HEK293 (cell line): ENCODE measurements at regions not wholly inside any gene's neighbourhood (a gene's known extent, or its start where the extent isn't known, plus 50 kb on each side); places are given as distances from the start of the nearest gene placed in this dataset.

ENCODE experiments used
- KLF1 ChIP-seq: fragments of 450-650 bp; formaldehyde crosslinking; IDR thresholded peaks from 2 replicates; pipeline ENCODE4 v1.5.1; 2016; ENCODE audit warnings: missing biosample characterization, missing genetic modification characterization
- MEIS1 ChIP-seq: sonication (generic); formaldehyde crosslinking; IDR thresholded peaks from 2 replicates; pipeline ENCODE4 v1.8.1; 2022; ENCODE audit warnings: missing genetic modification reagents, mild to moderate bottlenecking, borderline replicate concordance
- PRDM2 ChIP-seq: fragments of 450-650 bp; formaldehyde crosslinking; IDR thresholded peaks from 2 replicates; pipeline ENCODE4 v1.5.1; 2016; ENCODE audit warnings: missing biosample characterization, missing genetic modification characterization, borderline replicate concordance
- SCRT2 ChIP-seq: fragments of 450-650 bp; formaldehyde crosslinking; IDR thresholded peaks from 2 replicates; pipeline ENCODE4 v1.5.1; 2016; ENCODE audit warnings: missing biosample characterization, missing genetic modification characterization
- YY1 ChIP-seq: fragments of 450-650 bp; formaldehyde crosslinking; IDR thresholded peaks from 2 replicates; pipeline ENCODE4 v1.5.1; 2018; ENCODE audit warnings: missing biosample characterization, missing genetic modification characterization
- ZBTB8A ChIP-seq: fragments of 450-650 bp; formaldehyde crosslinking; IDR thresholded peaks from 2 replicates; pipeline ENCODE4 v1.5.1; 2016; ENCODE audit warnings: missing biosample characterization, missing genetic modification characterization
- ZFP3 ChIP-seq: fragments of 450-650 bp; formaldehyde crosslinking; IDR thresholded peaks from 2 replicates; pipeline ENCODE4 v1.5.1; 2016; ENCODE audit warnings: low read depth, missing biosample characterization, missing genetic modification characterization
- ZFP69B ChIP-seq: fragments of 450-650 bp; formaldehyde crosslinking; IDR thresholded peaks from 2 replicates; pipeline ENCODE4 v1.5.1; 2016; ENCODE audit warnings: missing biosample characterization, missing genetic modification characterization
- ZNF121 ChIP-seq: fragments of 450-650 bp; formaldehyde crosslinking; IDR thresholded peaks from 2 replicates; pipeline ENCODE4 v1.5.1; 2016; ENCODE audit warnings: missing biosample characterization, missing genetic modification characterization
- ZNF138 ChIP-seq: fragments of 450-650 bp; formaldehyde crosslinking; IDR thresholded peaks from 2 replicates; pipeline ENCODE4 v1.5.1; 2016; ENCODE audit warnings: missing biosample characterization, missing genetic modification characterization, borderline replicate concordance
- ZNF184 ChIP-seq: fragments of 450-650 bp; IDR thresholded peaks from 2 replicates; pipeline ENCODE4 v1.5.1; 2018; ENCODE audit warnings: missing biosample characterization, mild to moderate bottlenecking, missing genetic modification characterization
- ZNF19 ChIP-seq: fragments of 450-650 bp; formaldehyde crosslinking; IDR thresholded peaks from 2 replicates; pipeline ENCODE4; 2016; ENCODE audit warnings: missing biosample characterization, missing genetic modification characterization, low read depth
- ZNF214 ChIP-seq: fragments of 450-650 bp; formaldehyde crosslinking; IDR thresholded peaks from 2 replicates; pipeline ENCODE4 v1.5.1; 2017; ENCODE audit warnings: missing biosample characterization, mild to moderate bottlenecking, missing genetic modification characterization, borderline replicate concordance
- ZNF324 ChIP-seq: fragments of 450-650 bp; formaldehyde crosslinking; IDR thresholded peaks from 2 replicates; pipeline ENCODE4 v1.5.1; 2016; ENCODE audit warnings: missing biosample characterization, missing genetic modification characterization
- ZNF391 ChIP-seq: fragments of 450-650 bp; formaldehyde crosslinking; IDR thresholded peaks from 2 replicates; pipeline ENCODE4 v1.5.1; 2016; ENCODE audit warnings: low read depth, missing biosample characterization, missing genetic modification characterization, borderline replicate concordance
- ZNF394 ChIP-seq: fragments of 450-650 bp; formaldehyde crosslinking; IDR thresholded peaks from 2 replicates; pipeline ENCODE4 v1.5.1; 2016; ENCODE audit warnings: missing biosample characterization, missing genetic modification characterization, mild to moderate bottlenecking, moderate library complexity, borderline replicate concordance
- ZNF549 ChIP-seq: fragments of 450-650 bp; IDR thresholded peaks from 2 replicates; pipeline ENCODE4 v1.5.1; 2018; ENCODE audit warnings: missing biosample characterization, missing genetic modification characterization, mild to moderate bottlenecking, inconsistent platforms, moderate library complexity
- ZNF561 ChIP-seq: fragments of 450-650 bp; IDR thresholded peaks from 2 replicates; pipeline ENCODE4 v1.5.1; 2018; ENCODE audit warnings: missing biosample characterization, missing genetic modification characterization, borderline replicate concordance
- ZNF585B ChIP-seq: fragments of 450-650 bp; formaldehyde crosslinking; IDR thresholded peaks from 2 replicates; pipeline ENCODE4 v1.5.1; 2016; ENCODE audit warnings: missing biosample characterization, missing genetic modification characterization
- ZNF596 ChIP-seq: fragments of 450-650 bp; IDR thresholded peaks from 2 replicates; pipeline ENCODE4 v1.5.0; 2018; ENCODE audit warnings: missing biosample characterization, mild to moderate bottlenecking, missing genetic modification characterization, moderate library complexity
- ZNF600 ChIP-seq: fragments of 450-650 bp; formaldehyde crosslinking; IDR thresholded peaks from 2 replicates; pipeline ENCODE4 v1.5.1; 2016; ENCODE audit warnings: missing biosample characterization, missing genetic modification characterization
- ZNF610 ChIP-seq: fragments of 450-650 bp; formaldehyde crosslinking; IDR thresholded peaks from 2 replicates; pipeline ENCODE4 v1.5.1; 2016; ENCODE audit warnings: missing biosample characterization, missing genetic modification characterization, borderline replicate concordance
- ZNF670 ChIP-seq: fragments of 450-650 bp; formaldehyde crosslinking; IDR thresholded peaks from 2 replicates; pipeline ENCODE4 v1.5.1; 2016; ENCODE audit warnings: missing biosample characterization, missing genetic modification characterization, low read depth
- ZNF692 ChIP-seq: fragments of 450-650 bp; formaldehyde crosslinking; IDR thresholded peaks from 2 replicates; pipeline ENCODE4 v1.5.1; 2016; ENCODE audit warnings: missing biosample characterization, missing genetic modification characterization
- ZNF747 ChIP-seq: fragments of 450-650 bp; formaldehyde crosslinking; IDR thresholded peaks from 2 replicates; pipeline ENCODE4 v1.5.1; 2016; ENCODE audit warnings: missing biosample characterization, missing genetic modification characterization
- ZSCAN16 ChIP-seq: fragments of 450-650 bp; formaldehyde crosslinking; IDR thresholded peaks from 2 replicates; pipeline ENCODE4 v1.5.1; 2016; ENCODE audit warnings: missing biosample characterization, missing genetic modification characterization
- TF ChIP-seq, protein P1 (sequence below): fragments of 450-650 bp; formaldehyde crosslinking; IDR thresholded peaks from 2 replicates; pipeline ENCODE4 v1.5.1; 2016; ENCODE audit warnings: missing biosample characterization, missing genetic modification characterization
- TF ChIP-seq, protein P2 (sequence below): fragments of 450-650 bp; formaldehyde crosslinking; IDR thresholded peaks from 2 replicates; pipeline ENCODE4 v1.5.1; 2017; ENCODE audit warnings: missing biosample characterization, missing genetic modification characterization
- TF ChIP-seq, protein P3 (sequence below): fragments of 450-650 bp; formaldehyde crosslinking; IDR thresholded peaks from 2 replicates; pipeline ENCODE4 v1.5.1; 2016; ENCODE audit warnings: missing biosample characterization, missing genetic modification characterization, borderline replicate concordance

GRCh38 chr1:234544087-234544579 is 65.2 kb upstream of the TARBP1 start (continued):
- TF ChIP-seq ZNF596 (tag by site-specific recombination): no peak
- peak; percentile 75; the same call in 1 of the 2 replicates for TF ChIP-seq ZNF184 (tag by site-specific recombination)
- peak; percentile 16; the same call in 1 of the 2 replicates for TF ChIP-seq ZBTB8A (tag by site-specific recombination)
- no peak for TF ChIP-seq ZFP3 (tag by site-specific recombination)
- no peak for TF ChIP-seq SCRT2 (tag by site-specific recombination)
- TF ChIP-seq, protein P1, sequence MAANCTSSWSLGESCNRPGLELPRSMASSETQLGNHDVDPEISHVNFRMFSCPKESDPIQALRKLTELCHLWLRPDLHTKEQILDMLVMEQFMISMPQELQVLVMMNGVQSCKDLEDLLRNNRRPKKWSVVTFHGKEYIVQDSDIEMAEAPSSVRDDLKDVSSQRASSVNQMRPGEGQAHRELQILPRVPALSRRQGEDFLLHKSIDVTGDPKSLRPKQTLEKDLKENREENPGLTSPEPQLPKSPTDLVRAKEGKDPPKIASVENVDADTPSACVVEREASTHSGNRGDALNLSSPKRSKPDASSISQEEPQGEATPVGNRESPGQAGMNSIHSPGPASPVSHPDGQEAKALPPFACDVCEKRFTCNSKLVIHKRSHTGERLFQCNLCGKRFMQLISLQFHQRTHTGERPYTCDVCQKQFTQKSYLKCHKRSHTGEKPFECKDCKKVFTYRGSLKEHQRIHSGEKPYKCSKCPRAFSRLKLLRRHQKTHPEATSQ (tag by site-specific recombination): no peak
- 0 out of 2 replicates have a peak, but pooled peaks have one; percentile 16 for TF ChIP-seq ZNF561 (tag by site-specific recombination)
- peak; percentile 95 for TF ChIP-seq ZNF692 (tag by site-specific recombination)
- TF ChIP-seq ZSCAN16 (tag by site-specific recombination): peak; percentile 81; the same call in 1 of the 2 replicates
- peak; percentile 81 for TF ChIP-seq ZFP69B (tag by site-specific recombination)
- TF ChIP-seq ZNF585B (tag by site-specific recombination): no peak
- no peak for TF ChIP-seq ZNF324 (tag by site-specific recombination)
- no peak for TF ChIP-seq YY1
- no peak for TF ChIP-seq ZNF391 (tag by site-specific recombination)
- TF ChIP-seq PRDM2 (tag by site-specific recombination): no peak
- no peak for TF ChIP-seq MEIS1 (CRISPR knock-in tag)
- TF ChIP-seq ZNF549 (tag by site-specific recombination): no peak
- no peak for TF ChIP-seq KLF1
- TF ChIP-seq, protein P2, sequence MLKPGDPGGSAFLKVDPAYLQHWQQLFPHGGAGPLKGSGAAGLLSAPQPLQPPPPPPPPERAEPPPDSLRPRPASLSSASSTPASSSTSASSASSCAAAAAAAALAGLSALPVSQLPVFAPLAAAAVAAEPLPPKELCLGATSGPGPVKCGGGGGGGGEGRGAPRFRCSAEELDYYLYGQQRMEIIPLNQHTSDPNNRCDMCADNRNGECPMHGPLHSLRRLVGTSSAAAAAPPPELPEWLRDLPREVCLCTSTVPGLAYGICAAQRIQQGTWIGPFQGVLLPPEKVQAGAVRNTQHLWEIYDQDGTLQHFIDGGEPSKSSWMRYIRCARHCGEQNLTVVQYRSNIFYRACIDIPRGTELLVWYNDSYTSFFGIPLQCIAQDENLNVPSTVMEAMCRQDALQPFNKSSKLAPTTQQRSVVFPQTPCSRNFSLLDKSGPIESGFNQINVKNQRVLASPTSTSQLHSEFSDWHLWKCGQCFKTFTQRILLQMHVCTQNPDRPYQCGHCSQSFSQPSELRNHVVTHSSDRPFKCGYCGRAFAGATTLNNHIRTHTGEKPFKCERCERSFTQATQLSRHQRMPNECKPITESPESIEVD (tag by site-specific recombination): no peak
- TF ChIP-seq ZNF214 (tag by site-specific recombination): no peak
- TF ChIP-seq ZNF600 (tag by site-specific recombination): peak; percentile 95
- TF ChIP-seq ZNF121: no peak
- no peak for TF ChIP-seq ZNF610 (tag by site-specific recombination)
- TF ChIP-seq ZNF19 (tag by site-specific recombination): no peak
- TF ChIP-seq ZNF747 (tag by site-specific recombination): no peak
- no peak for TF ChIP-seq ZNF670 (tag by site-specific recombination)
- TF ChIP-seq, protein P3, sequence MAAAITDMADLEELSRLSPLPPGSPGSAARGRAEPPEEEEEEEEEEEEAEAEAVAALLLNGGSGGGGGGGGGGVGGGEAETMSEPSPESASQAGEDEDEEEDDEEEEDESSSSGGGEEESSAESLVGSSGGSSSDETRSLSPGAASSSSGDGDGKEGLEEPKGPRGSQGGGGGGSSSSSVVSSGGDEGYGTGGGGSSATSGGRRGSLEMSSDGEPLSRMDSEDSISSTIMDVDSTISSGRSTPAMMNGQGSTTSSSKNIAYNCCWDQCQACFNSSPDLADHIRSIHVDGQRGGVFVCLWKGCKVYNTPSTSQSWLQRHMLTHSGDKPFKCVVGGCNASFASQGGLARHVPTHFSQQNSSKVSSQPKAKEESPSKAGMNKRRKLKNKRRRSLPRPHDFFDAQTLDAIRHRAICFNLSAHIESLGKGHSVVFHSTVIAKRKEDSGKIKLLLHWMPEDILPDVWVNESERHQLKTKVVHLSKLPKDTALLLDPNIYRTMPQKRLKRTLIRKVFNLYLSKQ (tag by site-specific recombination): no peak
- no peak for TF ChIP-seq ZNF138 (tag by site-specific recombination)
- peak; percentile 9; the same call in 1 of the 2 replicates for TF ChIP-seq ZNF394 (tag by site-specific recombination)
